Neural cell (in vitro differentiated cells): ENCODE measurements at regions not wholly inside any gene's neighbourhood (a gene's known extent, or its start where the extent isn't known, plus 50 kb on each side); places are given as distances from the start of the nearest gene placed in this dataset.

Experiments used
- H2AFZ ChIP-seq: fragments of 200-600, 300-800 bp; sonication (generic), shearing (Covaris generic); 2 replicates; pipeline ENCODE4 v1.6.0; 2014; ENCODE audit warnings: low read depth, mild to moderate bottlenecking, antibody characterized with exemption, low read length, moderate library complexity
- H3F3A ChIP-seq: fragments of 200-600 bp; shearing (Covaris generic); 2 replicates; pipeline ENCODE4 v1.6.1; 2016; ENCODE audit warnings: mild to moderate bottlenecking, moderate library complexity, mixed read lengths, antibody characterized with exemption, low read length; ENCODE audit not compliant: insufficient read depth, poor library complexity, severe bottlenecking
- H3K27ac ChIP-seq: fragments of 200-600, 300-800 bp; sonication (generic), shearing (Covaris generic); 2 replicates; pipeline ENCODE4 v1.5.1; 2014; ENCODE audit warnings: mild to moderate bottlenecking, low read length, moderate library complexity
- H3K27me3 ChIP-seq: fragments of 300-800, 200-600 bp; sonication (generic), shearing (Covaris generic); 2 replicates; pipeline ENCODE4 v1.6.0; 2014; ENCODE audit warnings: mild to moderate bottlenecking, low read depth, low read length, moderate library complexity; ENCODE audit not compliant: insufficient read depth
- H3K36me3 ChIP-seq: fragments of 300-800, 200-600 bp; sonication (generic), shearing (Covaris generic); 2 replicates; pipeline ENCODE4 v1.5.1; 2014; ENCODE audit warnings: mild to moderate bottlenecking, antibody characterized with exemption, low read length, moderate library complexity; ENCODE audit not compliant: insufficient read depth
- H3K4me2 ChIP-seq: fragments of 300-800, 200-600 bp; sonication (generic), shearing (Covaris generic); 2 replicates; pipeline ENCODE4 v1.6.0; 2014; ENCODE audit warnings: mild to moderate bottlenecking, low read length
- H3K4me3 ChIP-seq: fragments of 300-800, 200-600 bp; sonication (generic), shearing (Covaris generic); 2 replicates; pipeline ENCODE4 v1.5.1; 2014; ENCODE audit warnings: mild to moderate bottlenecking, low read length, moderate library complexity
- H3K79me2 ChIP-seq: fragments of 200-600 bp; shearing (Covaris generic); replicated peaks from 2 replicates; pipeline ENCODE4 v1.6.0; 2014; ENCODE audit warnings: mild to moderate bottlenecking, low read length, moderate library complexity; ENCODE audit not compliant: insufficient read depth
- H3K9ac ChIP-seq: fragments of 300-800, 200-600 bp; sonication (generic), shearing (Covaris generic); 2 replicates; pipeline ENCODE4 v1.6.1; 2016; ENCODE audit warnings: mild to moderate bottlenecking, low read length, mixed read lengths
- H3K9me2 ChIP-seq: fragments of 200-600 bp; shearing (Covaris generic); 2 replicates; pipeline ENCODE4 v1.6.1; 2016; ENCODE audit warnings: mild to moderate bottlenecking, low read length, mixed read lengths; ENCODE audit not compliant: insufficient read depth
- H3K9me3 ChIP-seq: fragments of 200-600, 300-800 bp; sonication (generic), shearing (Covaris generic); 2 replicates; pipeline ENCODE4 v1.6.1; 2016; ENCODE audit warnings: mild to moderate bottlenecking, mixed run types, low read length, moderate library complexity, mixed read lengths
- H4K20me1 ChIP-seq: fragments of 200-600 bp; shearing (Covaris generic); 2 replicates; pipeline ENCODE4 v1.6.1; 2016; ENCODE audit warnings: mild to moderate bottlenecking, mixed run types; ENCODE audit not compliant: insufficient read depth
- CTCF ChIP-seq: fragments of 450-650 bp; IDR thresholded peaks from 2 replicates; pipeline ENCODE4 v1.5.1; 2014; ENCODE audit warnings: antibody characterized with exemption, mild to moderate bottlenecking, moderate library complexity; ENCODE audit not compliant: poor library complexity, severe bottlenecking
- EP300 ChIP-seq: fragments of 450-650 bp; conservative IDR thresholded peaks from 2 replicates; pipeline ENCODE4 v1.6.1; 2014; ENCODE audit warnings: antibody characterized with exemption, mild to moderate bottlenecking, moderate library complexity; ENCODE audit not compliant: poor library complexity, severe bottlenecking
- EZH2 ChIP-seq: fragments of 200-600, 300-800 bp; shearing (Covaris generic), sonication (generic); IDR thresholded peaks from 2 replicates; pipeline ENCODE4 v1.6.1; 2014; ENCODE audit warnings: antibody characterized with exemption, low read length, borderline replicate concordance, mild to moderate bottlenecking; ENCODE audit not compliant: insufficient read depth, poor library complexity, severe bottlenecking
- MXI1 ChIP-seq: fragments of 450-650 bp; conservative IDR thresholded peaks from 2 replicates; pipeline ENCODE4 v1.6.1; 2014; ENCODE audit warnings: antibody characterized with exemption, mild to moderate bottlenecking; ENCODE audit not compliant: poor library complexity, severe bottlenecking
- POLR2AphosphoS5 ChIP-seq: IDR thresholded peaks from 2 replicates; pipeline ENCODE4 v1.6.1; 2012
- RAD21 ChIP-seq: fragments of 450-650 bp; conservative IDR thresholded peaks from 2 replicates; pipeline ENCODE4 v1.6.1; 2014; ENCODE audit warnings: antibody characterized with exemption, mild to moderate bottlenecking, moderate library complexity
- REST ChIP-seq: IDR thresholded peaks from 2 replicates; pipeline ENCODE4 v1.6.1; 2012; ENCODE audit warnings: borderline replicate concordance
- SMC3 ChIP-seq: fragments of 450-650 bp; conservative IDR thresholded peaks from 2 replicates; pipeline ENCODE4 v1.6.1; 2014; ENCODE audit warnings: antibody characterized with exemption, mild to moderate bottlenecking, moderate library complexity; ENCODE audit not compliant: poor library complexity
- TAF1 ChIP-seq: IDR thresholded peaks from 2 replicates; pipeline ENCODE4 v1.6.1; 2012; ENCODE audit warnings: low read depth

GRCh38 chr2:238713198-238713826, 134.6 kb upstream of the TWIST2 start:
- H4K20me1 ChIP-seq: no peaks in the 10 kb centered on the region
- H3K9me3 ChIP-seq: no peaks in the 10 kb centered on the region
- no peaks in the 10 kb centered on the region for H3K36me3 ChIP-seq
- no peak overlapping the region for H3K27ac ChIP-seq
- H3K79me2 ChIP-seq: no peaks in the 10 kb centered on the region
- H3F3A ChIP-seq: no peaks in the 10 kb centered on the region
- no peak overlapping the region for H3K4me3 ChIP-seq
- H2AFZ ChIP-seq: no peak overlapping the region
- no peak for TF ChIP-seq REST
- TF ChIP-seq CTCF: no peak
- no peak for TF ChIP-seq EP300
- TF ChIP-seq EZH2: no peak
- no peak for TF ChIP-seq RAD21
- no peak for TF ChIP-seq TAF1
- TF ChIP-seq POLR2AphosphoS5: no peak
- no peak for TF ChIP-seq MXI1
- TF ChIP-seq SMC3: no peak
- no peaks in the 10 kb centered on the region for H3K27me3 ChIP-seq
- no peak overlapping the region for H3K4me2 ChIP-seq
- H3K9me2 ChIP-seq: no peaks in the 10 kb centered on the region
- no peak overlapping the region for H3K9ac ChIP-seq

GRCh38 chr2:238714038-238714528, 133.8 kb upstream of the TWIST2 start:
- H3K27ac ChIP-seq: no peak overlapping the region
- no peak overlapping the region for H3K4me3 ChIP-seq
- no peaks in the 10 kb centered on the region for H3K9me2 ChIP-seq
- no peak overlapping the region for H3K9ac ChIP-seq
- no peaks in the 10 kb centered on the region for H3F3A ChIP-seq
- no peak overlapping the region for H2AFZ ChIP-seq
- H3K9me3 ChIP-seq: no peaks in the 10 kb centered on the region
- H3K36me3 ChIP-seq: no peaks in the 10 kb centered on the region
- no peaks in the 10 kb centered on the region for H3K79me2 ChIP-seq
- no peaks in the 10 kb centered on the region for H3K27me3 ChIP-seq
- H3K4me2 ChIP-seq: no peak overlapping the region
- TF ChIP-seq TAF1: no peak
- no peak for TF ChIP-seq POLR2AphosphoS5
- TF ChIP-seq MXI1: no peak
- no peak for TF ChIP-seq EZH2
- TF ChIP-seq SMC3: no peak
- no peak for TF ChIP-seq CTCF
- no peak for TF ChIP-seq REST
- TF ChIP-seq EP300: no peak
- no peak for TF ChIP-seq RAD21
- no peaks in the 10 kb centered on the region for H4K20me1 ChIP-seq
